Left ventricle myocardium inferior (tissue), 1 donor: ENCODE measurements at regions not wholly inside any gene's neighbourhood (a gene's known extent, or its start where the extent isn't known, plus 50 kb on each side); places are given as distances from the start of the nearest gene placed in this dataset.

ENCODE experiments used
- DNase-seq: peaks from one replicate; pipeline ENCODE4 v3.0.0-alpha.2; 2020
- H3K27ac ChIP-seq: fragments of 200-600 bp; replicated peaks from 2 replicates; pipeline ENCODE4 v1.8.0; 2021
- H3K27me3 ChIP-seq: fragments of 200-600 bp; 2 replicates; pipeline ENCODE4 v1.8.0; 2021; ENCODE audit warnings: low read depth
- H3K36me3 ChIP-seq: fragments of 200-600 bp; 2 replicates; pipeline ENCODE4 v1.8.0; 2021
- H3K4me1 ChIP-seq: fragments of 200-600 bp; 2 replicates; pipeline ENCODE4 v1.8.0; 2021
- H3K4me3 ChIP-seq: fragments of 200-600 bp; 2 replicates; pipeline ENCODE4 v1.8.0; 2021; ENCODE audit warnings: mild to moderate bottlenecking, moderate library complexity
- H3K9me3 ChIP-seq: fragments of 200-600 bp; replicated peaks from 2 replicates; pipeline ENCODE4 v1.8.0; 2021
- intact Hi-C: fragments of 100-400 bp; cut with micrococcal nuclease; formaldehyde crosslinking; loops from one replicate; pipeline ENCODE4 v1.11.0; 2022
- TF ChIP-seq, protein P1 (sequence below): fragments of 200-600 bp; IDR thresholded peaks from 2 replicates; pipeline ENCODE4 v1.8.0; 2021; ENCODE audit warnings: antibody characterized with exemption, mild to moderate bottlenecking, borderline replicate concordance
- donor health status: DM: no; HTN: yes; CAD: no; lungs with severe emphysema.

DNA sequence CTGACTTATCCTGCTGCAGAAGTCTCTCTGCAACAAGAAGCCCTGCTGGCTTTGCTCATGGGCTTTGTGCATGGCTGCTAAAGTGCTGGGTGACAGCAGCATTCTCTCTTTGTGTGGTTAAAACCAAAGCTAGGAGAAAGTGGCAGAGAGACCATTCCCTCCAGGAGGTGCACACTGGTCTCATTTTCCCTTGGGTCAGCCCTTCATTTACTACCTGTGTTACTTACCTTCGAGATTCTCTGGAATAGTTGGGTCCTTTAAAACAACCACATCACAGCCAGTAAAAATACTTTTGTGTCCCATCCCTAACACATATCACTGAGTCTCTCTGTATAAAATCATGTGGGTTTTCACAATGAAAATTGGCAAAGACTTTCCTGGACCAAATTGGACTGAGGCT is 315.5 kb downstream of the IRX1 start:
- Histone ChIP-seq H3K4me3 (no peak overlapping the region), H3K36me3 (no peaks in the 10 kb centered on the region), H3K9me3 (no peaks in the 10 kb centered on the region), H3K27me3 (no peaks in the 10 kb centered on the region), H3K27ac (no peak overlapping the region), H3K4me1 (no peaks in the 10 kb centered on the region)
- intact Hi-C loops, result no loop called here
- TF ChIP-seq, protein P1, sequence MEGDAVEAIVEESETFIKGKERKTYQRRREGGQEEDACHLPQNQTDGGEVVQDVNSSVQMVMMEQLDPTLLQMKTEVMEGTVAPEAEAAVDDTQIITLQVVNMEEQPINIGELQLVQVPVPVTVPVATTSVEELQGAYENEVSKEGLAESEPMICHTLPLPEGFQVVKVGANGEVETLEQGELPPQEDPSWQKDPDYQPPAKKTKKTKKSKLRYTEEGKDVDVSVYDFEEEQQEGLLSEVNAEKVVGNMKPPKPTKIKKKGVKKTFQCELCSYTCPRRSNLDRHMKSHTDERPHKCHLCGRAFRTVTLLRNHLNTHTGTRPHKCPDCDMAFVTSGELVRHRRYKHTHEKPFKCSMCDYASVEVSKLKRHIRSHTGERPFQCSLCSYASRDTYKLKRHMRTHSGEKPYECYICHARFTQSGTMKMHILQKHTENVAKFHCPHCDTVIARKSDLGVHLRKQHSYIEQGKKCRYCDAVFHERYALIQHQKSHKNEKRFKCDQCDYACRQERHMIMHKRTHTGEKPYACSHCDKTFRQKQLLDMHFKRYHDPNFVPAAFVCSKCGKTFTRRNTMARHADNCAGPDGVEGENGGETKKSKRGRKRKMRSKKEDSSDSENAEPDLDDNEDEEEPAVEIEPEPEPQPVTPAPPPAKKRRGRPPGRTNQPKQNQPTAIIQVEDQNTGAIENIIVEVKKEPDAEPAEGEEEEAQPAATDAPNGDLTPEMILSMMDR, result no peak
- no peak for DNase-seq

DNA sequence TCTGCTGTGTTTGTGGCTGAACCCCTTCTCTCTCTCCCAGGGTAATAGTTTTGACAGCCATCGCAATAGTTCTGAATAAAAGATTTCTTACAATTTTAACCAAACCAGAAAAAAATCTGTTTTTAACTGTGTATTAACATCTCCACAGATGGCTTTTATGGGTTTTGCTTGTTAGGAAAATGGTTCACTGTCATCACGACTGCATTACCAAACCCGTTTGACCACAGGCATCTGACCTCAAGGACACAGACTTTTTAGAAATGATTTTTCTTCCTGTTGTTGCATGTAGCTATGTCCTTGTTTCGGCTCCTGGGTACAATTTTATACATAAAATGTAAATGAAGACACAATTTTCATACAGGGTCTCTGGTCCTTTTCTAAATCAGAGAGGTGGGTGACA is 316.1 kb downstream of the IRX1 start:
- Histone ChIP-seq H3K4me3 (no peak overlapping the region), H3K9me3 (no peaks in the 10 kb centered on the region), H3K4me1 (no peaks in the 10 kb centered on the region), H3K27me3 (no peaks in the 10 kb centered on the region), H3K36me3 (no peaks in the 10 kb centered on the region), H3K27ac (no peak overlapping the region)
- no peak for DNase-seq
- intact Hi-C loops, result no loop called here
- TF ChIP-seq, protein P1, result no peak

DNA sequence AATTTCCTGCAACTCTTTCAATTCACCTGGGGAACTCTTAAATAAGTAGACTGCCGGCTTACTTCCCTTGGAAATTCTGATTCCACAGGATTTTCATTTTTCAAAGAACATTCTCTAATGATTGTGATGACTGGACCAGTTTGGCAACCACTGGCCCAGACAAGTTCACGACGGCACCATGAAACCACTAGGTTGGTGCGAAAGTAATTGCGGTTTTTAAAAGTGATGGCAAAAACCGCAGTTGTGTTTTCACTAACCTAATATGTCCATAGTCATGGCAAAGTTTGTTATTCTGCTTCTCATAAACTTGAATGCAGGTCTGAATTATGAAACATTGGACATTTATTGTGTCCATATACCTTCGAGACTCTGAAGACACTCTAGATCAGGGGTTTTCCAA is 317.2 kb downstream of the IRX1 start:
- TF ChIP-seq, protein P1, result no peak
- H3K9me3 ChIP-seq, result no peaks in the 10 kb centered on the region
- H3K4me3 ChIP-seq, result no peak overlapping the region
- intact Hi-C loops, result no loop called here
- H3K27ac ChIP-seq, result no peak overlapping the region
- H3K4me1 ChIP-seq, result no peaks in the 10 kb centered on the region
- no peaks in the 10 kb centered on the region for H3K27me3 ChIP-seq
- H3K36me3 ChIP-seq, result no peaks in the 10 kb centered on the region
- no peak for DNase-seq

DNA sequence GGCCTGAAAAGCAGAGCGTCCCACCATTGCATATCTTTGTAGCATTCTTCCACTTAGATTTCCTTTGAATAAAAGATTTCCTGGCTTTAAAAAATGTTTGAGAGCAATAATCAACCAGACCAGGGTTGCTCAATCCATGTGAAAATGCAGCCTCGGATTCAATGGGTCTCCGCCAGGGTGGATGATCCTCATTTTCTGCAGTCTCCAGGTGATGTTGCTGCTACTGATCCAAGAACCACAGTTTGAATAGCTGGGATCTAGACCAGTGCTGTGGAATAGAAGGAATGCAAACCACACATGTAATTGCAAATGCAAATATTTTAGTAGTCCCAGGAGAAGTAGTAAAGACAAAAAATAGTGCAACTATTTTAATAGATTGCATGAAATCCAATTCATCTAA is 317.6 kb downstream of the IRX1 start:
- DNase-seq, result no peak
- TF ChIP-seq, protein P1, result no peak
- H3K27me3 ChIP-seq, result no peaks in the 10 kb centered on the region
- no peaks in the 10 kb centered on the region for H3K36me3 ChIP-seq
- H3K4me3 ChIP-seq, result no peak overlapping the region
- H3K9me3 ChIP-seq, result no peaks in the 10 kb centered on the region
- intact Hi-C loops, result no loop called here
- no peaks in the 10 kb centered on the region for H3K4me1 ChIP-seq
- no peak overlapping the region for H3K27ac ChIP-seq

DNA sequence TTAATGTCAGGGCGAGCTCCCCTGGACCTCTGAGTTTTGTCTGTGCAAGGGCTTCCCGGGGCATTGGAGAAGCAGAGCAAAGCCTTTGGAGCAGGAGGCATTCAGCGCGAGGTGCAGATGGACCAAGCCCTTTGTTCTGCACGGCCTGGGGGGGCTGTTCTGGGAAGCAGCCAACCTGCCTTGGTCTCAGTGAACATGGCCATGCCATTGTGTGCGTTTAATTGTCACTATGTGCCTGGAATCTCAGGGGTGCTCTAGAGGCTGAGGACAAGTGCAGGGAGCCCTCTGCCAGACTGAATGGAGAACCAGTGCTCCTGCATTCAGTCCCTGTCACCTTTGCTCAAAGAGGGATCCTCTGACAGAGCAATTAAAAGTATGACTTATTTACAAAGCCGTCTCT is 329.4 kb downstream of the IRX1 start:
- Histone ChIP-seq H3K36me3 (no peaks in the 10 kb centered on the region), H3K4me3 (no peak overlapping the region), H3K27me3 (peaks cover 4% of the 10 kb centered on the region), H3K4me1 (no peaks in the 10 kb centered on the region), H3K27ac (no peak overlapping the region), H3K9me3 (peaks cover 4% of the 10 kb centered on the region)
- intact Hi-C loops, result no loop called here
- no peak for DNase-seq
- TF ChIP-seq, protein P1, result no peak

DNA sequence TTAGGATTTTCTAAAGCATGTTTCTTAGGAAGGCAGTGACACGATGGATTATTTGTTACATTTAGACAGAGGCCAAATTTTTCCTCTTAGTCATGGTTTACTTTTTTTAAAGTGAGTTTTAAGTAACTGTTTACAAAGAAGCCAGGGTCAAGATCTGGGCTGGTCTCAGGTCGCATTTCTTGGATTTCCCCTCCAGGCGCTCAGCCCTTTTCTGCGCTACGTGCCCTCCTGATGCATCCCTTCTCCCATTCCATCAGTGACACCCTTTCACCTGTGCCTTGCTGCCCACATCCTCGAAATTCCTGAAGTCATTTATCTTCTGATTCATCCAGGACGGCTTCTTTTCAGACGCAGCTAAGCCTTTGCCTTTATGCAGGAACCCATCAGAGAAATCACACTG is 330.3 kb downstream of the IRX1 start:
- Histone ChIP-seq H3K36me3 (no peaks in the 10 kb centered on the region), H3K27me3 (peaks cover 4% of the 10 kb centered on the region), H3K27ac (no peak overlapping the region), H3K9me3 (peaks cover 4% of the 10 kb centered on the region), H3K4me1 (no peaks in the 10 kb centered on the region), H3K4me3 (no peak overlapping the region)
- TF ChIP-seq, protein P1, result no peak
- DNase-seq, result no peak
- intact Hi-C loops, result no loop called here
